DMS 273 treated with DMSO at 0.1 percent for 48 hours (cell line): ENCODE measurements at regions not wholly inside any gene's neighbourhood (a gene's known extent, or its start where the extent isn't known, plus 50 kb on each side); places are given as distances from the start of the nearest gene placed in this dataset.

Source experiments
- DNase-seq: peaks from one replicate; lab custom pipeline; 2025; lab: John Stamatoyannopoulos, UW

DNA sequence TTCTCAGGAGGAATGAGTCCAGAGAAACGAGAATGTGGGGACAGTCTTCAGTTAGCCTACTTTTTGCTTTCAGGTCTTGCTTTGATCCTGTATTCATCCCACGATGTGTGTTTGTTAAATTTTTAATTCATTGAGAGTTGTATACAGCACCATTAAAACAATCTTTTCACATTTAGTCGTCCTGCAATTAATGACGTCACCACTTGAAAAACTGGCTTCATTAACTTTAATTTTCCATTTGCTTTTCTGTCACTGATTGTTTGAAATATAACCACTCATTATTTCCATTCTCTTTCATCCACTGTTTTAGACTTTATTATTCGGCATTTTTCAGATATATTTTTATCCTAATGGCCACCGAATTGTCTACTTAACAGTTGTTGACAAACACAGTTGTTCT lies 146.9 kb downstream of the TFEC start:
- DNase-seq: no peak

DNA sequence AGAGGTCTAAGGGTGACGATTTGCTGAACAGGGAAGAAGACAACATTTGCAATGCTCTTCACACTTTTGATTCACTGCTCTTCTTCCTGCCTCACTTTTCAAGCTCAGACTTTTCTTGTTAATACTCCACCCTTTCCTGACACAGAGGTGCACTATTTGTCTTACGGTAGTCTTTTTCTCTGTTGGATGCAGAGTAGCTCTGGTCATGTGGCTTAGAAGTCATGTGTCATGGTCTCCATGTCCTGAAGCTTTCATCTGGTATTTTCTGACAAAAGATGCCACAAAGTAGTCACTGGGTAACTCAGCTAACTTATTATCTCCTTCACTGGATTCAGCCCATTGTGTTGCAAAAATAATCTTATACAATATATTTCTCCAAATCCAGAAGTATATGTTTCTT lies 149.1 kb downstream of the TFEC start:
- DNase-seq: no peak

DNA sequence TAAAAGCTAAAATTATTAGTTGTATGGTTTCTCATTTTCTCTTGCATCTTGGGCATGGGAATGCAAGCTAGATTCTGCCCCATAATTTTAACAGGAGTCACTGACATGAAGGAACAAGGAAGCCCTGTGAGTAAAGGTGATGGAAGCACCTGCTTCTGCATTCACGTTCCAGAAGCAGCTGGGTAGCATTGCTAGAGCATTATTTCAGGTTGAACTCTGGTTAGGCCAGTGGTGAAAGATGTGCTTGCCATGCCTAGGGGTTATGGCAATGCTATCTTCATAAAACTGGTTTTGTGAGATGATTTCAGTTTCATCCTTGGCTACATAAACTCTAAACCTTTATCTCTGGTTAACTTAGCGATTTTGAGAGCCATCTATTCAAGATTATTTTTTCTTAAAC lies 151.4 kb downstream of the TFEC start:
- DNase-seq: no peak

DNA sequence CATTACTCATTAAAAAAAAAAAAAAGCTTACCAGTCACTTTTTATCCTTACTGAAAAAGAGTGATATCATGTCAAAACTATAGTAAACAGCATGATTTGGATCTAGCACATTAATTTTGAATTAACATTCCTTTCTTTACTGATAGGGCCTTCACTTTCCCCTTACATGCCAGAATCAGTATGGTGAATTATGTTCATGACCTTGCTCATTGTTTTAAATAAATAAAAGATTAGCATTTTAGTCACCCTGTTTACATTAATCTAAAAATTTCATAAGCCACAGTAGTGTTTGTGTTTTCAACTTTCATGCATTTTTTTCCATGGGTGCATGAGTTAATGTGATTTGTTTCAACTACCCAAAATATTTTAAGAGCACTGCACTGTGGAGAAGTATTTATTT lies 160.8 kb downstream of the TFEC start:
- DNase-seq: no peak

DNA sequence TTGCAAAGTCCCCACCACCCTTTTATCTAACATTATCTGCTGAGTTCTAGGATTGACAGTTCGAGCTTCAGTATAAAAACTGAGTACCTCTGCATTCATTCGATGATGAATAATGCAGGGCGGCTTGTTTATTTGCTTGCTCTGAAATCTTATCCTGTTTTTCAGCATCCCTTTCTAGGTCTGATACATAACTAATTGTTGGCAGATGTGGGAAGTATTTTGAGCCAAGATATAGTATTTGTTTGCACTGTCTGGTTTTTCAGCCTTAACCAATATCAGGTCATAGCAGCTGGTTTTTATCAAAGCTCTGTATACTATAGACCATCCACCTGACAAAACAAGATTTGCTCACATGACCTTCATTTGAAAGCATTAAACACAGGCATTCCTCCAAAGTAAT lies 161.4 kb downstream of the TFEC start:
- no peak for DNase-seq

DNA sequence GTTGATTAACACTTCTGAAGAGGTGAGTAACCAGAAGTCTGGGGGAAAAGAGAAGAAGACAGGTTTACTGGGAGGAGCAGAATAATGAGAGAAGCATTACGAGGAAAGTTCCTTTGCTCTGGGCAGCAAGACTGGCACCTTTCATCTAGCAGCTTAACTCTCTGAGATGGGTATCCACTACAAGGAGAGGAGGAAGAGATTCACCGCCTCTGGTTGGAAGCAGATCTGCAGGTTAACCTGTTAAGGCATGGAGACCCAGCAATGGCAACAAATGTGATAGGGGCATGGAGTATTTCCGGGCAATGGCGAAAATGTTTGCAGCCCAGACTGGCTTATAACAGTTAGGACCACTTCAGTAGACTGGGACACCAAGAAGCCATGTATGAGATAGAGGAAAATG lies 162.2 kb downstream of the TFEC start:
- DNase-seq: no peak

DNA sequence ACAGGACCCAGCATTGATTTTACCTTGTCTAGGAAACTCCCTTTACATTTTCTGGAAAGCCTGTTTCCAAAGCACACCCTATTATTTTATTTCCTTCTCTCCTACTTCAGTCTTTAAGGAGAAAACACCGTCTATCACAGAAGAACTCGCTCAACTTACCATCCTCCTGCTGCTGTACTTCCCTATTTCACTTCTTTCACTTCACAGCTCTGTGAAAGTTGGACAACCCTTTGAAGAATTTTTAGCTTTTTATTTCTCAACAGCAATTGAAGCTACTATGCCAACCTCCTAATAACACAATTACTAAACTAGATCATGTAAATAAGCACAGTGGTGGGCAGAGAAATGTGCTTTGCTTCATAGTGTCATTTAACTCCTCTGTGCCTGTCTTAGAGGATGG lies 166.5 kb downstream of the TFEC start:
- DNase-seq: no peak

DNA sequence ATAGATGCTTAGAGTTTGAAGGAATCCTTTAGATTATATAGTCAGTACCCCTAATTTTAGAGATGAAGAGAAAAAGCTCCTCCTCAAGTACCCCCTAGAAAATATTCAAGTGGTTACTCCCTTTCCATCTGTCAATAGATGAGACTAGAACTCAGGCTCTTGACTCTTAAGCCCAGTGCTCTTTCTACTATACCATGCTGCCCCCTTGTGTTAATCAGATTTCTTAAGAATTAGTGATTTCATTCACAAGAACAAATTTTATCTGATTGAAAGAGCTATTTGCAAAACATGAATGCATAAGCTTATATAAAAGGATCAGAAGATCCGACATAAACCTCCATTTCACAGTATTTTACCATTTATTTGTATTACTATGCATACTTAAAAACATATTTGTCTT lies 179.3 kb downstream of the TFEC start:
- peak; percentile 11 for DNase-seq

DNA sequence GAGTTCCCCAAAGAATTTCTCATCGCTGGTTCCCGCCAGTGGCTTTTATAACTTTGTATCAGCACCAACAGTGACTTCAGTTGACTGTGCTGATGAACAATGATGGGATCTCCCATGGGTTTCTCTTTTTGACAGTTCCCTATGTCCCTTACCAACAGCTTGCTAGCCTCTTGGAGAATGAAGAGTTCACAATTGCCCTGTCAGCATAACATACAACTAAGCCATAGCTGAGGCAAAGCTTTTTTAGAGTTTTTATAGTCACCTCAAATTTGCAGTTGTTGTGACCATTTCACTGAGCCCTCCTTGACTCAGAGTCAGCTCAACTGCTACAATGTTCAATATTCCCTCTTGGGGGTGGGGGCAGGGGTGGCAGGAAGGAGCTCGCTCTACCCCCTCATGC lies 179.8 kb downstream of the TFEC start:
- no peak for DNase-seq

DNA sequence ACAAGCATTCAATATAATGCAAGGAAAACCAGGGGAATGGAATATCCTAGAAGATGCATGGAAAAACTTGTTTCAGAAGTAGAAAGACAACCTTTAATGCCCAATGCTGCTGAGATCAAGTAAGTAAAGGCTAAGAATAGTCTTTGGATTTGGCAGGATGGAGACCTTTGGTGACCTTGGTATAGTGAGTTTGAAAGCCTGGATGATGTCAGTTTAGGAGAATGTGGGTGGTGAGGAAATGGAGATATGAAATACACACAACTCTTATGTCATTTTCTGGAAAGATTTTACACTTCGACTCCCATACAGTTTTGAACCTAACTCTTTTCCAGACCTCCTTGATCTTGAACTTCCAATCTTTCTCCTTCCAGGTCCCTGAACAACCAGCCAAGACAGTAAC lies 185.7 kb downstream of the TFEC start:
- DNase-seq: no peak

DNA sequence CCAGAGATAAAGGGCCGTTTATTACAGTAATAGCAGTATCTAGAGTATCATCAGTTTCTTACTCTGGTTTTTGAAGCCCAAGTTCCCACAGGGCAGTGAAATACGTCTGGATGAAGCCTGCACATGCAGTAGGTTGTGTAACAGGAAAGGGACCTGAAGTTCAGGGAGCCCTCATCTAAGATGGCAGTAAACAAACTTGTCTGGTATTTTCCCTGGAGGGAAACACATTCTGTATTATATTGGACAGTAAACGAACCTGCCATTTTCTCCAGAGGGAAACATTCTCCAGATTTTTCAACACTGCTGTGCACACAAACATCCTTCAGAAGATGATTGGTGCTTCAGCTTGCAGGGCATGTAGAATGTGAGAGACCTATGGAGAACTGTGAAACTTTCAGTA lies 189.9 kb downstream of the TFEC start:
- DNase-seq: no peak

DNA sequence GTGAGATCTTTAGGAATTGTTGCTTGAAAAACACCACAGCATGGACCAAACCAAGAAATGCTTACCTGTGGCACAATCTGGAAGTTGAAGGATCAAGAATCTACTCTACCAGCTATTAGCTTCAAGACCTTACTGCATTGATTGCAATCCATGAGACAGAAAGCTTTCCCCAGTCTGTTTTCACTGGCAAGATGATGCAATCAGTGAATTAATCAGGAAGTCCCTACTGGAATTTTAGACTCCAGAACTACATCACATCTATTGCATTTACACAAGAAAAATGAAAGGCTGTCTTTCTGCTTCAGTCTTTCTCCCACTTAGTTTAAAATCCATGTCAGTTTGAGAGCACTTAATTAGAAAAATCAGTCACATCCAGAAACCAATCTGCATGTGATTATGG lies 191.7 kb downstream of the TFEC start:
- DNase-seq: no peak

DNA sequence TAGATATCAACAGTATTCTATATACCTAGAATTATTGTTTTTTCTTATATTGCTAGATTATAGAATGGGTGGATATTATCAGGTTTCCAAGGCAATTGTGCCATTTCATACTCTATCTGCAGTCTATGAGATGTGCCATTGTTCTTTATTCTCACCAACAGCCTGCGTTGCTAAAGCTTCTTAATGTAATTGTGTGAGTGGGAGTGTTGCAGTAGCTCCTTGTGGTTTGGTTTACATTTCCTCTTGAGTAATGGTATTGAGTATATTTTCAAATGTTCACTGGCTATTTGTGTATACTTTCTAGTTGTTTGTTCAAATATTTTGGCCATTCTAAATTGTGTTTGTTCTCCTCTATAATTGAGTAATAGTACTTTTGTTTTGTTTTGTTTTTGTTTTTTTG lies 199.2 kb downstream of the TFEC start:
- no peak for DNase-seq

DNA sequence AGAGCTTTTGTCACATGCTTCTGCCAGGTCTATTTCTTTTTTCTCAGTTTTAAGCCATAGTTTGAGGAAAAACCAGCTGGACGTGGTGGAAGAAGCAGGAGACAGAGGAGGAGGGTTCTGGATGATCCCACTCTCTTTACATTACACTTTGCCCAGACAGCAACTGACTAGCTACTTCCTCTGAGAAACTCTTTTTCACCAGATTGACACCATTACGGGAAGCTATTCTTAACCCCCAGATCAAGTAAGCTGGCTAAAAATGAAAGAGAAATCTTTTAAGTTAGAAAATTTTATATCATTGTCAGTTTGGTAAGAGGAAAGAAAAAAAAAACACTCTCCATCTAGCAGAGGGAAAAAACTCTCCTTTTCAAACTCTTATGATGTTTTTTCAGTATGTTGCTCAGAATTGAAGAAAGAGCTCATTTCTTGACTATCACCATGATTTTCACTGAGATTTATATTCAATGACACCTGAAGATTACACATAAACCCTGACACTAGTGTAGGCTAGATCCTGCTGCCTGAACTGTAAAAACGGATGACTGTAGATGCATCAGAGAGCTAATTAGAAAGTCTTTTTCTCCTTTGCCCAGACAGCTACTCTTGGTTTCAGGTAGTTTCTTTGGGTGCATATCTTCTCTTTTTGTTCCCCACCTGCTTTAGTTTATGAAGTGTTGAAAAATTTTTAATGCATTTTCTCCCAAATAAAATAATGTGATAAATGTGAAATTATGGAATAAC lies 203.1 kb downstream of the TFEC start:
- DNase-seq: no peak

DNA sequence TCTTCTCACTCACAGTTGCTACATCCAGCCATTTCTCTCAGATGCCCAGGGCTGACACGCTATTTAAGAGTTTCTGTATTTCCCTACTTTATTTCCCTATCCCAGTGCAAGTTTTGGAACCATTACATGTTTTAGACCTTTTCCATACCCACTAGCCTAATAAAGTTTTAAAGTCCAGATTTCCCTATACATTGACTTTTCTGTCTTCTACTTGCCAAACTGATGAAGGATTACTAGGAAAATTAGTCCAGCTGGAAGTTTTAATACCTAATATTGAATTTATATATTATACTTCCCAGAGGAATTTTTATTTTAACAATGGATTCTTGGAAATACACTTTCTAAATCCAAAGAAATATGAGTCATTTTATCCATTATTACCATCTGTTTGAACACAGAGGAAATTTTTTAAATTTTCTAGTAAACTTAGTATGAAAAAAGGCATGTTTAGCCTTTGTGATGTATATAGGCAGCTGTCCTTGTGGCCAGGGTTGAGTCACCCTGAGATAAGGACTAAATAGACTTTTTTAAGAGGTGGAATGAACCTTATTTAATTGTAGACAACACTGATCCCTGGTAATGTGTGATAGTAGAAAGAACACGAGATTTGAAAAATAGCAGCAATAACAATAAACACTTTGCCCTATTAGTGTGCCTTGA lies 205.0 kb downstream of the TFEC start:
- no peak for DNase-seq

DNA sequence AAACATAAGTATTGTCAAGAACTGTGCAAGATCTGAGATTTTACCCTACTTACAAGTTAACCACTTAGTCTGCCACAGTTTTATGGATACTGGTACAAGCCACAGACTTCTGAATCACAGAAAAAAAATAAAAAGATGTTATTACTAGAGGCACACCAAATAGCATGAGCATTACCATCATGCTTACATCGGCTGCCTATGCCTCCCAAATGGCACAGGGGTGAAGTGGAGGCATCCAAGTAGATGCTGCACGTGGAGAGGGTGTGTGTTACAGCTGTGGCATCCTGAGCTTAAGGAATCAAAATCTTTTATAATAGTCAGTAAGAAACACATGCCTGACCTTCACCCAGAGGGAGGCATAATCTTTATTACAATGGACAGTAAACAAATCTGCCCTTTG lies 207.8 kb downstream of the TFEC start:
- no peak for DNase-seq

DNA sequence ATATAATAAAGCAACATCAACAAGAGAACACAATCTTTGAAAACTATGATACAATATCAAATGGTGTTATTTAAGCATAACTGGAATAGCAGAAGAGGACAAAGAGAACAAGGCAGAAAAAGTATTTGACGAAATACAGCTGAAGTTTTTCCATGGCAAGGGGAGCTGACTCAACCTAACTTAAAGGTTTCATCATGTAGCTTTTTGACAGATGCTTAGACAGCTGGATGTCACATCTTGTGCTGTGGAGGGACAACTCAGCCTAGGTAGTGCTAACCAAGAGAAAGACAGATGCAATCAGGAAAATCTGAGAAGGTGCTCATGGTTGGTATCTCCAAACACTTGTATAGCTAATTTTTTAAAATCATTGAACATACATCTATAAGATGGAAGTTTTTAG lies 208.2 kb downstream of the TFEC start:
- DNase-seq: no peak

DNA sequence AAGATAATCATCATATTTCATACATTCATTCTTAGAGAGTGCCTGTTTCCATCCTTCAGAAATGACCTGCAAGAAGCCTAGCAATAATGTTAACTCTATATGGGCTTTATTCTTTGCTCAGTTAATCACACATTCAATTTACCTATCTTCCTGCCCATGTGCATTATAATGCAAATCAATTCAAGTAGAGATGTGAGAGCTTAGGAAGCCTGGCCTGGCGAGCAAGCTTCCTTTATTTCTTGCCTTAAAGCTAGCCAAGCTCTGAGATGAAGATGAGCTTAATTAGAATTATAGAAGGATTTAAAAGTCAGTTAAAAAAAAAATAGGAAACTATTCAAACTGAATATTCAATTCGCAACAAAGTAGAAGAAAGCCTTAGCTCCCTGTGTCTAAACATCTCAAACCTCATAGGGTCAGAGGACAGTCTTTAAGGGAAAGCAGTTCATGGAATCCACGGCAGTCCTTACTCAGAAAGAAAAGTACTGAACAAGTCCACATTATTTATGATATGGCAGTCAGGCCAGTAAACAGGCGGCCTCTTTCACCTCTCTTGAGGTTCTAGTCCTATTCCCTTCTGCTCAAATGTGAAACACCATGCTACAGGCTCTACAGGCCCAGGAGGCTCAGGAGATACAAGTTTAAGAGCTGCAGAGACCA lies 214.1 kb downstream of the TFEC start:
- no peak for DNase-seq

DNA sequence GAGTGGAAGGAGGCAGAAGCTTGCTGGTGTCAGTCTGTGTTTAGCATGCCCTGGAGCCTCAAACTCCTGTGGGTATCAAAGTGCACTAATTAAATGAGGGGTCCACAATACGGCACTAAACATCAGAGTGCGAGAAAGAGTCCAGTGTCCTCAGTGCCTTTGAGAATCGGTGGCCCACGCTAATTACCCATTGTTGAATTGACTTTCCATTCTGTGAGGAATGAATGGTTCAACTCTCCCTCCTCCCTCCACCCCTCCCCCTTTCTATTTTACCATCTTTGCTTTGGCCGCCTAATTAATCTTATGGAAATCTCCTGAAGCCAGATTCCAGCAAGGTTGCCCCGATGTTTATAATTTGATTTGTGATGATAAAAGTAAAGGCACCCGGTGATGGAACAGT lies 217.8 kb downstream of the TFEC start:
- DNase-seq: no peak

DNA sequence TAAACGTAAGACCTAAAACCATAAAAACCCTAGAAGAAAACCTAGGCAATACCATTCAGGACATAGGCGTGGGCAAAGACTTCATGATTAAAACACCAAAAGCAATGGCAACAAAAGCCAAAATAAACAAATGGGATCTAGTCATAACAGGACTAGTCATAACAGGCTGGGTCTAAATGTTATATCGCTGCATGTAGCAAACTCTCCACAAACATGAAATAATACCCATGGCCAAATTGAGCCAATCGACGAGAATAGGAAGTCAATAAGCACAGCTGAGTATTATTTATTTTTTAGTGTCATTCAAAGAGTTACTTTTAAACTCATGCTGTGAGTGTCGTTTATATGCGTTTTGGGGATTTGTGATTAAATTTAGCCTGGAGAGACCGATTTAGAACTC lies 225.1 kb downstream of the TFEC start:
- DNase-seq: no peak

DNA sequence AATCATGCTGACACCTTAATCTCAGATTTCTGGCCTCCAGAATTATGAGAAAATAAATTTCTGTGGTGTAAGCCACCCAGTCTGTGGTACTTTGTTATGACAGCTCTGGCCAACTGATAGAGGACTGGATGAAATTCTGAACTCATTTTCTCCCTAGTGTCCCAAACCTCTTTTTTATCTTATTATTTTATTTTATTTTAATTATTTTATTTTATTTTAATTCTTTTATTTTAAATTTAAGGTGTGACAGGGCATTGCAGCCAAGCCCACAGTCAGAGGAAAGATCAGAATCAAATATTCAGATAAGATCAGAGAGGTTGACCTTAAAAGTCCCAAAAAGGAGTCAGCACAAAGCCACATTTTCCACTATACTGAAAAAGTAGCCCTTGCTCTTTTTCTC lies 228.1 kb downstream of the TFEC start:
- DNase-seq: no peak

DNA sequence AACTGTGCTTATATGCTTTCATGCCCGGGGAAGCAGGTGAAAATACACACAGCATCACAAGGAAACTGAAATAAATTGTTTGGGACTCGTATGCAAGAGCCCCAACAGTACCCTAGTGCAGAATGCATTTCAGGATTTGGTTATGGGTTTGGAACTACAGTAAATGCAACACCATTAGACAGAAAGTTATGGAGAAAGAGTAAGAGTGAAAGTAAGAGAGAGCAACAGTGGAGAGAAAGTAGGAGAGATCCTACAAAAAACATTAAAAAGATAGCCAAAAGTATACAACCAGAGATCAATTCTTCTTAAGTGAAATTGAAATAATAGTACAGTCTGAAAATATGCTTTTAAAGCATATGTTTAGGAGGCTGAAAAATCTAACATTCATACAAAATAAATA lies 231.1 kb downstream of the TFEC start:
- no peak for DNase-seq

DNA sequence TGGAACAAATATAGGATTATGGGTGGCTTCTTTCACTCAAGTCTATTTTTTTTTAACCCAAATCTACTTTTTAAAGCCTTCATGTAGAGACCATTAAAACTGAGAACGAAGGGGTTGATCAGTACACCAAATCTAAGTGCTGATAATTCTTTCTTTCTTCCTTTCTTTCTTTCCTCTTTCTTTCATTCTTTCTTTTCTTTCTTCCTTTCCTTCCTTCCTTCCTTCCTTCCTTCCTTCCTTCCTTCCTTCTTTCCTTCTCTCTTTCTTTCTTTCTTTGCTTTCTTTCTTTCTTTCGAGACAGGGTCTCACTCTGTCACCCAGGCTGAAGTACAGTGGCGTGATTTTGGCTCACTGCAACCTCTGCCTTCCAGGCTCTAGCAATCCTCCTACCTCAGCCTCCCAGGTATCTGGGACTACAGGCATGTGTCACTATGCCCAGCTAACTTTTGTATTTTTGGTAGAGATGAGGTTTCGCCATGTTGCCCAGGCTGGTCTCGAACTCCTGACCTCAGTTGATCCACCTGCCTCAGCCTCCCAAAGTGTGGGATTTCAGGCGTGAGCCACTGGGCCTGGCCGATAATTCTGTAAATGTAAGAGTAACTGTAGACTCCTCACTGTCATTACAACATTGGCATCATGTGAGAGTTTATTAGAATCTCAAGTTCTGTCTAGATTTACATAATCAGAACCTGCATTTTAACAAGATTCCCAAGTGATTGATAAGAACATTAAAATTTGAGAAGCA lies 236.4 kb downstream of the TFEC start:
- DNase-seq: no peak
